ENCODE measurements at regions not wholly inside any gene's neighbourhood (a gene's known extent, or its start where the extent isn't known, plus 50 kb on each side); places are given as distances from the start of the nearest gene placed in this dataset.

DNA sequence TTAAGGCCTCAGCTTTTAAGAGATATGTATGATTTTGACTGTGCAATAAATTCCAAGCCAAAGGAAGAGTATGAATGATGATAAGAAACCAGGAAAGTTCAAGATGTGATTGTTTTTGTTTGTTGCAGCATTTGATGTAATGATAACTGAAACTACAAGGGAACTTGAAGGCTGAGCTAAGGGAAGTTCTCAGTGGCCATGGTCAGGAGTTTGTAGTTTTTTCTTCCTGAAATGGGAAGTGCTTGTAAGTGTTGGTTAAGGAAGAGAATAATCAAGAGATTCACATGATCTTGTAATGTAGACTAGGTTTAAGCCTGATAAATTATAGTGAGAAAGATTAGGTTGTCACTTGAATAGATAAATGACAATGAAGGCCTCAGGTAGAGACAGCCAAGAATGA, 53.4 kb downstream of the PTCHD4 start:
- in situ Hi-C loops (cut with HindIII; ENCODE audit: low sequenced_read_pairs): no loop called here

DNA sequence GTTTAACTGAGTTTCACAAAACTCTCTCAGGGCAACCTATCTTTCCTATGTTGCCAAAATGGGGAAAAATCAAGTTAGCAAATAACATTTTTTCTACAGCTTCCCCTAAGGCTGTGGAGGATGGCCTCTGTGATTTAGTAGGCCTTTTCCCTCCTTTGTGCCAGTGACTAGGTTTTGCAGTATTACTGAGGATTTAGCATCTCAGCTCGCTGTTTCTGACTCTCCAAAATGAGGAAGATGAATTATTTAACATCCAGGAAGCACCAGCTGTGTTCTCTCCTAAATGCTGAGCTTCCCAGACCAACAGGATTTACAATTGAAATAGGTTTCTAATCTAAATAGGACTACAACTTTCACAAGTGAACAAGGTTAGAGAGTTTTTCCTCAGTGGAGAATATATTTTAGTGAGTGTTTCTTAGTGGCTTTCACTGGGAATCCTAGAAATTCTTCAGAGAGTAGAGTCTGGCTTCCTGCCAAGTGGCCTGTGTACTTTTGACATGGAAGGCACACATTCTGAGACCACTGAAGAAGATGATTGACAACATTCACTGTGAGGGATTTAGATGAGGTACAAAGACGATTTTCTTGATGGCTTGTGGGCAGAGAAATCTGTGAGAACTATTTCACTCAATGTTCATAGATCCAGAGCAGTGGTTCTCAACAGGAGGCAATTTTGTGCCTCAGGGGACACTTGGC, 62.4 kb downstream of the PTCHD4 start:
- in situ Hi-C loops (cut with HindIII; ENCODE audit: low sequenced_read_pairs): no loop called here

DNA sequence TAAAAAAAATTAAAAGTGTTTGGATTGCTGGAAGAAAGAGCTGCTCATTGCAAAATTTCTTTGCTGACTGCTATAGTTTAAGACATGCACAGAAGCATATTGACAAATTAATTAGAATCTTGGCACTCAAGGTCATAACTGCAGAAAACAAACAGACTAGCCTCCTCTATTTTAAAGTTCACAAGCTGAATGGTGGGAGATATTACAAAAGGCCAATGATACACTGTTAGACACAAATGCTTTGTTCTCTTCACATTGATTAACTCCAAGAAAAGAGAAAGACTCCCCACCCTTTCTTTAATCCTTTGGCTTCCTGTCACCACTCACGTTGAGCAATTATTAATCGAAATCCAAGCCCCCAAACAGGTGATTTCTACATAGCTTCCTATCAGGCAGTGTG, 69.1 kb downstream of the PTCHD4 start:
- in situ Hi-C loops (cut with HindIII; ENCODE audit: low sequenced_read_pairs): no loop called here

DNA sequence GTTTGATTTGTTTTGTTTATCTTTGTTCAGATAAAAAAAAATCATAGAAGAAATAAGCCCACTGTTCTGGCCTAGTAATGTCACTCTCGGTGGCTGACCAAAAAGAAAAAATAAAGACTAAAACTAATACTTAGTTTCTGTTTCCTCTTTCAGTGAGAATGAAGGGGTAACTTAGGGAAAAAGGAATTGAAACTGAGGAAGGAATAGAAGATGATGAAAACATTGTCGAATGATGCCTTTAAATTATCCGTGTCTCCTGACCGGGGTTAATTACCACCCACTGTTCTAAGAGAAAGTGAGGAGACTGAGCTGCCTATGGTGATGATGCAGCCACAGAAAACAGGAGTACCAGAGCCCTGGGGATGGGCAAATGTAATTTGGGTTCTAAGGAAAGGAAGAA, 73.1 kb downstream of the PTCHD4 start:
- in situ Hi-C loops (cut with HindIII; ENCODE audit: low sequenced_read_pairs): no loop called here

DNA sequence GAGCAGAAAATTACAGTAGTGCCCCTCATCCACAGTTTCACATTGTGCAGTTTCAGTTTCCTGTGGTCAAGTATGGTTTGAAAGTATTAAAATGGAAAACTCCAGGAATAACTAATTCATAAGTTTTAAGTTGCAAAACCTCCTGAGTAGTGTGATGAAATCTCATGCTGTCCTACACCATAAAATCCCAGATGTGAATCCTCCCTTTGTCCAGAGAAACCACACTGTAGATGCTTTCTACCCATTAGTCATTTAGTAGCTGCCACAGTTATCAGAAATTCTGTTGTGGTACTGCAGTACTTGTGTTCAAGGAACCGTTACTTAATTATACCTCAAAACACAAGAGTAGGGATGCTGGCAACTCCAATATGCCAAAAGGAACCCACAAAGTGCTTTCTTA, 74.7 kb downstream of the PTCHD4 start:
- in situ Hi-C loops (cut with HindIII; ENCODE audit: low sequenced_read_pairs): no loop called here

DNA sequence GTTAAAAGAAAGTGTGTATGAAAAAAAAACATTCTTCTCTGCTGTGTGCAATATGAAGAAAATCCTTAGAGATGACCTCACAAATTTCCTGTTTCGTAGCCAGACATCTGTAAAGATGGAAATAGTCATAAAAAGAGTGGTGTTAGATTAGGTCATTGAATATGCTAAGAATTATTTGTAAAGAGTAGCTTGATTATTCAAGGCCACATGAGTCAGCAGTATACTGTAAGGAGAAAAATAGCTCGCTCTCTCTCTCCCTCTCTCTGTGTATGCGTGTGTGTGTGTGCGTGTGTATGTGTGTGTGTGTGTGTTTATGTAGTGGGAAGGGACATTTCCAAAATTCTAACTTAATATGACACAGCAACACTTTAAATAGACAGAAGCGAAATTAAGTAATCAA, 78.8 kb downstream of the PTCHD4 start:
- in situ Hi-C loops (cut with HindIII; ENCODE audit: low sequenced_read_pairs): no loop called here

DNA sequence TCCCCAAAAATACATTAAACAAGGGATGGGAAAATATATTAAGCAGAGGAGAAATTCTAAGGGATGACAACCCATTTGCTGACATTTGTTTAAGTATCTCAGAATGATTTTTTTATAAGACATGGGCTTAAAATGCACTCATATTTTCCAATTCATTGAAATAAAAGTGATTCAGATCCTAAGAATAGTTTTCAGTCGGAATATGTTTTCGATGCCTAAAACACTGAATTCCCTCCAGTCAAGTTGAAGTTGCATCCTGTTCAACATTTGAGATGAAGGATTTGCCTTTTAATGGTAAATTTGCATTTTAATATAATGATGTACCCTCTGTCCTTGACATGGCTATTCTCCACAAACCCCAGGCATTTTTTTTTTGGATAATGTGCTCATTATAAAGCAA, 79.3 kb downstream of the PTCHD4 start:
- in situ Hi-C loops (cut with HindIII; ENCODE audit: low sequenced_read_pairs): no loop called here

DNA sequence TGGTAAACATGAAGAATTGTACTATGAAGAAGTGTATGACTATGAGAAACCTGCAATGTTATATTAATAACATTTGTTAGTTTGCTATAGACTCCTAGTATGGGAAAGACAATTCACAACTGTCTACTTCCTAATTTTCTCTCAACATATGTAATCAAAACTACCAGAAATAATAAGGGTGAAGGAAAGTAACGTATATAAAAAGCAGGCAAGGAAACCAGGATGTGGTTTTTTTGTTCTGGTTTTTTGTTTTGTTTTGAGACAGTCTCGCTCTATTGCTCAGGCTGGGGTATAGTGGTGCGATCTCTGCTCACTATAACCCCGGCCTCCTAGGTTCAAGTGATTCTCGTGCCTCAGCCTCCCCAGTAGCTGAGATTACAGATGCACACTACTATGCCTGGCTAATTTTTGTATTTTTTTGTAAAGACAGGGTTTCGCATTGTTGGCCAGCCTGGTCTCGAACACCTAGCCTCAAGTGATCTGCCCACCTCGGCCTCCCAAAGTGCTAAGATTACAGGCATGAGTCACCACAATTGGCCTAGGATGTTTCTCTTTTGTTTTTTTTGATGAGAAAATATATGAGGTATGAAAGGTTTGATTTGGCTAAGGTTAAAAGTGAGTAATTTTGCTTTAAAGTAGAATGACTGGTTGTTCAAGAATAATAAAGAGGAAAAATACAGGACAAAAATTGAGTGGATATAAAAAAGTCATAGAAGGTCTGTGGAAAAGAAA, 83.1 kb downstream of the PTCHD4 start:
- in situ Hi-C loops (cut with HindIII; ENCODE audit: low sequenced_read_pairs): no loop called here

DNA sequence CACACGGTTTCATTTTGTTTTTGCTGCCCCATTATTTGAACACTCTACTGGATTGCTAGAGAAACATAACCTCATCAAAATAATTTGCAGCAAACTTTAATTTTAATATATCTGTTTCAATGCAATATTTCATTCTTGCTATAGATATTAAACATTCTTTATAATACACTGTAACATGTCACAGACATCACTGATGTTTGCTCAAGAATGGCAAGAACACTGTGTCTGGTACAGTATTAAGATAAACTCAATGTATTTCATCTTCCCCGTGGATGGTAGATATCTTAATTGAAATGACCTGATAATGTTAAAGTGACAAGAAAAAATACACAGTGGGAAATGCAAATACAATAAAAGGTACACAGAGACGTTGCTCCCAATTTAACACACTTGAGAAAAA, 86.0 kb downstream of the PTCHD4 start:
- in situ Hi-C loops (cut with HindIII; ENCODE audit: low sequenced_read_pairs): no loop called here

DNA sequence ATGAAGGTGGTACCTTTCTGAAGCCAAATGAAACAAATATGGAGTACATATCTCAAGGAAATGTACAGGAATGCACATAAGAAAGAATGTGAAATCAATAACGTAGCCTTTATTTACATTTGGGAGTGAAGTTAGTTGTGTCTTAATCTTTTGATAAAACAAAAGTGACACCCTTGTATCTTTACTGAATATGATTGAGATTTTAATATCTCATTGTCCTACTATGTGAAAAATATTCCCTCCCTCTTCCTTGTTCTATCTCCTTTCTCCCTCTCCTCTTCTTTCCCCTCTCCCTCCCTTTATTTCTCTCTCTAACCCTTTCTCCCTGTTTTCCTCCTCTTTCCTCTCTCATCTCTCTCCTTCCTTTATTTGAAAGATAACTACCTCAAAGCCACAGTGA, 89.1 kb downstream of the PTCHD4 start:
- in situ Hi-C loops (cut with HindIII; ENCODE audit: low sequenced_read_pairs): no loop called here

DNA sequence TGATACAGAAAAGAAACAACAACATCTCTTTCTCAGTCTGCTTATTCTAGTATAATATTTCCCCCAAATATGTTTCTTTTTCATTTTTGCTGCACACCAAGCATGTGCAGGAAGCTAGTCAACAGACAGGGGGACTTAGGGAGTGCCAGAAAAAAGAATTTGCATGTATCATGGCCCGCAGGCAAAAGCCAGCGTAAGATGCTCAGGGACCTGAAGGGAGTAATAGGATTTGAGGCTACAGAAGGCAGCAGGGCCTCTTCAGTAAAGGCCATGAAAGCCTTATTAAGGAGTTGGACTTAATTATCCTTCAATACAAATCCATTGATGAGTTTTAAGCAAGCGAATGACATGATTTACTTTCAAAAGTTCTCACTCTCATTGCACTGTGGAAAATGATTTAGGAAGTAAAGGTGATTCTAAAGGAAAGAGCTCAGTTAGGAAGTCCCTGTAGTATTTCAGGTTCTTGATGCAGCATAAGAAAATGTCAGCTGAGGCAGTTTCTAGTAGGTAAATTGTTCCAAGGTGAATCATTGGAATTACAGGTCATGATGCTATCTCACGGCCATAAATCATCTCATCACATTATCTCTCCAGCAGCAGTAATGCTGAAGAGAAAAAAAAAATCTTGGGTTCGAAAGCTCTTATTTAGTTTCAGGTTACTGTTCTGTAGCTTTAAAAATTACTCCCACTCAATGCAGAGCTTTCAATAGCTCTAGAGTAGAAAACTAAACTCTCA, 94.8 kb downstream of the PTCHD4 start:
- in situ Hi-C loops (cut with HindIII; ENCODE audit: low sequenced_read_pairs): no loop called here

DNA sequence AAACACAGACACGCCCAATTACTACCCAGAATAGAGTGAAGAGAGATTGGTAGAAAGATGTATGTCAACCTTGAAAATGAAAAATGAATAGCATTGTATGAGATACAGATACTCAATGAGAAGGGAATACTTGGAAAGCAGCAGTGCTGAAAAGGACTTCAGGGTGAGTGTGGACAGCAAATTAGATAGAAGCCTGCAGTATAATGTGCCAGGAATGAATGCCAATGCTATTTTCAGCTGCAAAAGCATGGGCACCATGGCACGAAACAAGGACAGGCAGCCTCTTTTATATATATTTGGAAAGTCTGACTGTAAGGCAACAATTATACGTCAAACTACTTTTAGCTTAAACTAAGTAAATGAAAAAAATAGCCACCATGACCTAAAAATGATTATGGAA, 118.2 kb downstream of the PTCHD4 start:
- in situ Hi-C loops (cut with HindIII; ENCODE audit: low sequenced_read_pairs): no loop called here

DNA sequence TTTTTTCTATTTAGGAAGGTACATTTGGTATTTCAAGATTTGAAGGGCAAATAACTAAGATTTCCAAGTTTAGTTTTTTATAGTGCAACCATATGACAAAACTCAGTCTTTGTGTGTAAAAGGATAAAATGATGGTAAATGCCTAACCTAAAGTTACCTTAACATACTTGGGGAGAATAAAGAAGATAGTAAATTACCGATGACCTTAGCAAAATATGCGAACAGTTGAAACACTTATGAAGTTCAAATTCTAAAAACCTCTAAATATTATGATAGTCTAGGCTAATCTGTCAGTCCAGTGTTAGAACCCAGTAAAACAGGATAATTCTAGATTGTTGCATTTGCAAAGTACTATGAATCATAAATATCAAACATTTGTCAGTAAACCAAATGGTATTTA, 127.5 kb downstream of the PTCHD4 start:
- in situ Hi-C loops (cut with HindIII; ENCODE audit: low sequenced_read_pairs): no loop called here

DNA sequence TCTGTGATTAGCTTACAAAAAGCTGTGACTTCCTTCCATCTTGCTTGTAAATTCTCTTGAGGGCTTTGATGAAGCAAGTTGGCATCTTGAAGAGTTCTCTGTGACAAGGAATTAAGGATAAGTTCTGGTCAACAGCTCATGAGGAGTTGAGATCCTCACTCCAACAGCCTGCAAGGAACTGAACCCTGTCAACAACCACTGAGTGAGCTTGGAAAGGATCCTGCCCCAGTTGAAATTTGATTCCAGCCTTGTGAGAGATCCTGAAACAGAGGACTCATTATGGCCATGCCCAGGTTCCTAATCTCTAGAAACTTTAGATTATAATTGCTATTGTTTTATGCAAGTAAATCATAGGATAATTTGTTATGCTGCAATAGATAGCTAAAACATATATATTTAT, 133.7 kb downstream of the PTCHD4 start:
- in situ Hi-C loops (cut with HindIII; ENCODE audit: low sequenced_read_pairs): no loop called here

DNA sequence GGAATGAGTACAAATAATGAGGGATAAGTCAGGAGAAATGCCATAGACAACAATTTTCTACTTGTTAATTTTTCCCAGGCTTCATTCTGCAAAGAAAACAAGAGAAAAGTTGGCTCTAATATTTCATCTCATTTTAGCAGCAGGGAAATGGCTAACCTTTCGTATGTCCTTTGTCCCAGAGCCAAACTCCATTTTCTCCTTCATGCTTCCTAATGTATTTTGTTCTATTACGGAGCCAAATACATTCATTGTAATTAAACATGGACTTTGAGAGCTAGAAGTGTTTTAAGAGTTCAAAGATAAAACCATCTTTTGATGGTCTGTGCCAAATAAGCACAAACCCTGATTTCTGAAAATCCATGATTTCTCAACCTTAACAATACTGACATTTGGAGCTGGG, 136.9 kb downstream of the PTCHD4 start:
- in situ Hi-C loops (cut with HindIII; ENCODE audit: low sequenced_read_pairs): no loop called here

DNA sequence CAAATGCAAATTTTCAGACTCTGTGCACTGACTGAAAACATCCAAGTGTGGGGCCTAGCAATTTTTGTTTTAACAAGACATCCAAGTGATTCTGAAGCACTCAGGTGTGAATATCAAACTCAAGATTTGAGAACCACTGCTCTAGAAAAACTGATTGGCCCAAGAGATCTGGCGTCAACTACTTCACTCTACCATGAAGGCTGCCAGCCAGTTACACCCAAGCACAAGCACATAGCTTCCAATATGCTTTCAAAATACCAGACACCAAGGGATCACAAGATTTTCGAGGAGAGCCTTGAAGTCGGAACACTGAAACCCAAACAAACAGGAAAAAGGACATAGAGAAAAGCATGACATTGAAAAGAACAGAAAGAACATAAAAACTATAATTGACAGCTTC, 140.2 kb downstream of the PTCHD4 start:
- in situ Hi-C loops (cut with HindIII; ENCODE audit: low sequenced_read_pairs): no loop called here

DNA sequence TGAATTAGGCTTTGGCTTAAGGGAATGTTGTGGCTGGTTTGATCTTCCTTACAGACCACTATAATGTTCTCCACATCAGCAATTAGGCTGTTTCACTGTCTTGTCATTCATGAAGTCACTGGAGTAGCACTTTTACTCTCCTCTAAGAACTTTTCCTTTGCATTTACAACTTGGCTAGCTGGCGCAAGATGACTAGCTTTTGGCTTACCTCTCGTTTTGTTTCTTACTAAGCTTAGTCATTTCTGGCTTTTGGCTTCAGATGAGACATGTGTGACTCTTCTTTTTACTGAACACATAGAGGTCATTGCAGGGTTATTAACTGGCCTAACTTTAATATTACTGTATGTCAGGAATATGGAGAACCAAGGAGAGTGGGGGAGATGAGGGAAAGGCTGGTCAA, 143.2 kb downstream of the PTCHD4 start:
- in situ Hi-C loops (cut with HindIII; ENCODE audit: low sequenced_read_pairs): no loop called here

DNA sequence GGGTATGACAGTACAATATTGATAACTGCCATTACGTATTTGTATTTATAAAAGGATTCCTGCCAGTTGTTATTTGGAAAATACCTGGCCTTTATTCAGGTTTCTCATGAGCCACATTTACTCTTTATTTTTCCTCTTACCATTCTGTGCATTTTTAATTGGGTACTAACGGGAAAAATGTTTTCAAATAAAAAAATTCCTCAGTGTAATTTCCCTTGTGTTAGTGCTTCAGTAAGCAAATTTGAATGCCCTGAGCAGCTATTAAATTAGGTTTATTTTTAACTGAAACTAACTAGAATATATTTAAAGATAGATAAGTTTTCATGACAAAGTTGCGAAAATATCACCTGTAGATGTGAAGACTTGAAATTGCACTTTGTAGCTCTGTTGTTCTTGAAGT, 146.0 kb downstream of the PTCHD4 start:
- in situ Hi-C loops (cut with HindIII; ENCODE audit: low sequenced_read_pairs): no loop called here

DNA sequence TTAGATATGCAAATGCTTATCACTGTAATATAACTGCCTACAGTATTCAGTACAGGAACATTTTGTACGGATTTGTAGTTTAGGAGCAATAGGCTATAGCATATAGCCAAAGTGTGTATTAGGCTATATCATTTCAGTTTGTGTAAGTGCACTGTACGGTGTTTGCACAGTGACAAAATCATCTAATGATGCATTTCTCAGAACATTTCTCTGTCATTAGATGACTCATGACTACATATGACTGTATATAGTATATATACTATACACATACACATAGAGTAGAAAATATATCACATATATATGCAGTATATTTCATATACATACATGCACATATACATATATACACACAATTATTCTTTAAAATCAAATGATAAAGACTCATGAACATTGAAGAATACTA, 158.4 kb downstream of the PTCHD4 start:
- in situ Hi-C loops (cut with HindIII; ENCODE audit: low sequenced_read_pairs): no loop called here

DNA sequence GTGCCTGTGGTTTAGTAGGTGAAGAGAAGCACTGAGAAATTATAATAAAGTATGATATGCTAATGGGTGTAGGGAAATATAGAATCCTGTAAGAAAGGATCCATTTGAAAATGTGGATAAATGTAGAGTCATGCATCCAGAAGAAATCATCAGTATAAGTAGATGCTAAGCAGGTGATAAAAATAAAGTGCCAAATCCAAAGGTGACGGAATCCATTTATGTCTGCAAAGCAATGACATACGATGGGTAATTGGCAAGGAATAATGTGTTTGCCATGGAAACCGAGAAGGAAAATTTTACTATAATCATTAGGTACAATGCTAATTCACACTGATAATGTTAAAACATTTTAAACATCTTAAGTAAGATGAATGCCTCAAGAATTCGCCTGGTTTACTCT, 163.0 kb downstream of the OPN5 start:
- in situ Hi-C loops (cut with HindIII; ENCODE audit: low sequenced_read_pairs): loop anchor here (5.0 kb wide), 1 partner anchor 73 kb away; no protein-coding TSS in a partner anchor

DNA sequence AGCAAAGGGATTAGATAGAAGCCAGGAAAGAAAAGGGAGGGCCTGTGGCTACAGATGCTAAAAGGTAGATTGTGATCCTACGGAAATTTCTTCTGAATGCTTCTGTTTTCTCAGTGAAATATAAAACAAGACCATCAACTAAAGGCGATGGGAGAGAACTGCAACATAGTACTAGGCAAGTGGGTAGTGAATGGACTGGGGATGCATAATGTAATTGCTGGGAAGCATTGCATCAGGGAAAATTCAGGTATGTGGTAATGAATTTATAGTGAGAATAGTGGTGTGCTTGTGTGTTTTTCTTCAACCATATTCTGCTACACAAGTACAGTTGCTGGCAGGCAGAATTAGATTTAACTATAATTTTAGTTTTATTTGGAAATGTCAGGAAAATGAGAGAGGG, 156.6 kb downstream of the OPN5 start:
- in situ Hi-C loops (cut with HindIII; ENCODE audit: low sequenced_read_pairs): no loop called here

DNA sequence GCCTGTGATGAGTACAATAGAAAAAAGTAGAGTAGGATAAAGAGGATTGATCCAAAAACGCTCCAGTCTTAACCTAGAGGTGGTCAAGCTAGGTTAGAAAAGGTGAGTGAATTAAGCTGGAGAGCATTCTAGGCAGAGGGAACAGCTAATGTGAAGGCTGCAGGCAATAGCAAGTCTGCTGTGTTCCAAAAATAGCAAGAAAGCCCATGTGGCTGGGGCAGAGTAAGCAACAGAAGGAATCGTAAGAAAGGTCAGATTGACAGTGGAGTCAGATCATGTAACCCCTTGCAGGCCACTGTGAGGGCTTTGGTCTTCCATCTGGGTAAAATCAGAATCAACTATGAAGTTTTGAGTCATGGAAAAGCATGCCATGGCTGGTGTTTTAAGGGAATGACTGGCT, 155.0 kb downstream of the OPN5 start:
- in situ Hi-C loops (cut with HindIII; ENCODE audit: low sequenced_read_pairs): no loop called here

Data from endothelial cell of hepatic sinusoid (primary cell).